Brain microvascular endothelial cell (primary cell): ENCODE measurements at regions not wholly inside any gene's neighbourhood (a gene's known extent, or its start where the extent isn't known, plus 50 kb on each side); places are given as distances from the start of the nearest gene placed in this dataset.

Experiments used
- DNase-seq: peaks from one replicate; pipeline ENCODE4 v3.0.0-alpha.2; 2020
- H3K27ac ChIP-seq: fragments of 250-450 bp; sonication (Bioruptor Pico); 2 replicates; pipeline ENCODE4 v1.5.1; 2020; ENCODE audit warnings: mild to moderate bottlenecking, moderate library complexity
- H3K27me3 ChIP-seq: fragments of 250-450 bp; sonication (Bioruptor Pico); replicated peaks from 2 replicates; pipeline ENCODE4 v1.5.1; 2020; ENCODE audit warnings: mild to moderate bottlenecking
- H3K36me3 ChIP-seq: fragments of 250-450 bp; sonication (Bioruptor Pico); replicated peaks from 2 replicates; pipeline ENCODE4 v1.5.1; 2020; ENCODE audit warnings: mild to moderate bottlenecking
- H3K4me3 ChIP-seq: 2 replicates; pipeline ENCODE4 v1.5.1; 2011; ENCODE audit warnings: low read depth, mild to moderate bottlenecking, control low read depth, low read length, moderate library complexity
- CTCF ChIP-seq: IDR thresholded peaks from 2 replicates; pipeline ENCODE4 v1.5.1; 2011; ENCODE audit warnings: low read depth, mild to moderate bottlenecking, moderate library complexity, low read length, control low read depth, inconsistent platforms; ENCODE audit errors: missing control alignments
- in situ Hi-C: cut with HindIII; loops from 2 replicates; pipeline ENCODE4 v1.10.0; 2017; ENCODE audit warnings: low sequenced_read_pairs, low pct_ligation_motif_present

GRCh38 chr15:31433091-31433490, 106.5 kb downstream of the KLF13 start:
- Histone ChIP-seq H3K4me3 (no peak overlapping the region), H3K27me3 (no peaks in the 10 kb centered on the region), H3K27ac (no peak overlapping the region), H3K36me3 (no peaks in the 10 kb centered on the region)
- DNase-seq, result no peak
- in situ Hi-C loops, result no loop called here
- TF ChIP-seq CTCF, result no peak

DNA sequence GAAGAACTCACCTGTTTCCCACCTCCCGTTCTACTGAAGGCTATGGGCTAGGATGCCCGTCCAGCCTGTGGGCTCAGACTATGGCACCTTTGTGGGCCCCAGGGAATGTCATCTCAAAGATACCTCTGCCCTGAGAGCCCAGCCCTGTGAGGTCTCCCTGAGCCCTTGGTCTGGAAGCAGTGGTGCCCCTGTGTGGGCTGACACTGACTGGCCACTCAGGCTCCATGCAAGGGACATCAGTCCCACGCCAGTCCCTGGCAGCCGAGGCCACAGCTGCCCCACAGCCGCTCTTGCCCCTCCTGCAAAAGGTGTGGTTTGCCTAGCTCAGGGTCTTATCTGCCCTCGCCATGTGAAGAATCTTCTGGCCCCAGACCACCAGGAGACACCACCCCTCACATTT, 106.9 kb downstream of the KLF13 start:
- no peak for TF ChIP-seq CTCF
- Histone ChIP-seq H3K27me3 (no peaks in the 10 kb centered on the region), H3K27ac (no peak overlapping the region), H3K36me3 (no peaks in the 10 kb centered on the region), H3K4me3 (no peak overlapping the region)
- in situ Hi-C loops, result no loop called here
- no peak for DNase-seq

DNA sequence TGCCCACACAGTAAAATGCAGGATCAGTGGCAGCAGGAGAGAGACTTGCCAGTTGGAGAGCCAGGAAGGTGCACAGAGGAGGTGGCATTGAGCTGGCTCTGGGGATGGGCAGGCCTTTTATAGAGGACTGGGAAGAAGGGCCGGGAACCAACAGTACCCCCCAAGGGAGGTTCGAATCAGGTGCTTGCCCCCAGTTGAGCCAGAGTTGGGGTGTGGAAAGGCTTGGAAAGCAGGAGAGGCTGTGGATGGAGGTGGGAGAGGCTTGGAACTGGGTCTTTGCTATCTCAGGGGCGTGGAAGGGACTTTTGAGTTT, 107.6 kb downstream of the KLF13 start:
- peak overlapping the region; percentile 90 for H3K27ac ChIP-seq
- H3K4me3 ChIP-seq, result no peak overlapping the region

GRCh38 chr15:31434588-31435260, 108.1 kb downstream of the KLF13 start:
- H3K4me3 ChIP-seq, result peak overlapping the region; percentile 33

More for the DNA sequence above, 107.6 kb downstream of the KLF13 start:
- no peak for DNase-seq
- in situ Hi-C loops, result no loop called here
- Histone ChIP-seq H3K27me3 (no peaks in the 10 kb centered on the region), H3K36me3 (no peaks in the 10 kb centered on the region)
- no peak for TF ChIP-seq CTCF

DNA sequence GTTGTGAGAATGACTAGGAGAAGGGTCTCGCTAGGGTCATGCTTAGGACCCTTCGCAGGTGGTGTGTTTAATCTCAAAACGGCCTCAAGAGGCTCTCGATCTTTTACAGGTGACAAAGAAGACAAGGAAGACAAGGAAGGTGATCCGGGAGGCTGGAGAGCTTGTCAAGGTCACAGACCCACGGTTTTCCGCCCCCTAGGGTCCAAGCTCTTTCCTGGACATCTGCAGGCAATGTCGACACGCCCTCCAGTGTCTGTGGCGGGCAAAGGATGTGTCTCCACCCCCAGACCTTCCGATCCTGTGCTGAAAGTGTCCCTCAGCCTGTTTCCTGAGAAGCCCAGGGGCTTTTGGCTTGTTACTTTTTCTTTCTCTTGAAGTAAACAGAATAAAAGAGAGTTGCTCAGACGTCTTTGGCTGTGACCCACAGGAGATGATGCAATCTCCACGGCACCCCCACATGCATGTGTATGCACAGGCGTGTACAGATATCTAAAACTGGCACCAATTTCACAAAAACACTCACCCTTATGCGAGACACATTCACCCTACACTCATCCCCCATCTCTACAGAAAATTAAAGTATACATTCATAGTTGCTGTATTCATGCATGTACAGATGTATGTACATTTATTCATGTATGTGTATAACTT, 108.8 kb downstream of the KLF13 start:
- DNase-seq, result peak; percentile 70
- H3K27ac ChIP-seq, result peak overlapping the region; percentile 90
- H3K27me3 ChIP-seq, result no peaks in the 10 kb centered on the region
- in situ Hi-C loops, result no loop called here
- no peaks in the 10 kb centered on the region for H3K36me3 ChIP-seq
- peak overlapping the region; percentile 33 for H3K4me3 ChIP-seq
- peak; percentile 88 for TF ChIP-seq CTCF

More at GRCh38 chr15:31434588-31435260, 108.1 kb downstream of the KLF13 start:
- in situ Hi-C loops, result no loop called here
- peak; percentile 92 for DNase-seq
- Histone ChIP-seq H3K27me3 (no peaks in the 10 kb centered on the region), H3K27ac (peak overlapping the region; percentile 90), H3K36me3 (no peaks in the 10 kb centered on the region)
- TF ChIP-seq CTCF, result no peak
